ENCODE measurements at regions not wholly inside any gene's neighbourhood (a gene's known extent, or its start where the extent isn't known, plus 50 kb on each side); places are given as distances from the start of the nearest gene placed in this dataset.
"Not testable (repeated sequence)": the region's sequence is repeated elsewhere in the genome, so short reads cannot be mapped to it uniquely, and the experiment has no call there.

DNA sequence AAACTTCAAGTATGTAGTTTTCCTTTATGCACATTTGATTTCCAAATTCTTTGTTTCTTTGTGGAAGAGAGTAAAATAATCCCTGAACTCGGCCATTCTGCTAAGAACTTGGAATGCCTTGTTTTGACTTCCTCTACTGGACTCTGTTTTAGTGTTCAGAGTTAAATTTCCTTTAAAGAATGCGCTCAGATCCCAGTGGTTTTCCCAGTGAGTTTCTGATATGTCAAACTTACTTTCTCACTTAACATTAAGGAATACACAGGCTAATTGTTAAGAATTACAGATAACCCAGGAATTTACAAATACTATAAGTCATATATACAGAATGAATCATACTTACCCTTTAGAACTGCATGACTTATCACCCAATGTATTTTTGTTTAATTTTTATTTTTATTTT, 1067.6 kb upstream of the CELF2 start:
- TF ChIP-seq POLR2A (IDR thresholded peaks at IDR 0.05): no peak
- no peak for TF ChIP-seq CTCF (IDR thresholded peaks at IDR 0.05)
- Histone ChIP-seq H3K36me3 (no peaks in the 10 kb centered on the region), H3K9me3 (no peaks in the 10 kb centered on the region), H3K4me3 (no peak overlapping the region), H3K27me3 (no peaks in the 10 kb centered on the region), H3K4me1 (no peaks in the 10 kb centered on the region), H3K27ac (no peak overlapping the region)
- DNase-seq: no peak
- intact Hi-C loops (cut with DNase I): no loop called here
- 74 to 77% methylated on average over 2 of the region's 2 CpGs for WGBS, 2 donors

DNA sequence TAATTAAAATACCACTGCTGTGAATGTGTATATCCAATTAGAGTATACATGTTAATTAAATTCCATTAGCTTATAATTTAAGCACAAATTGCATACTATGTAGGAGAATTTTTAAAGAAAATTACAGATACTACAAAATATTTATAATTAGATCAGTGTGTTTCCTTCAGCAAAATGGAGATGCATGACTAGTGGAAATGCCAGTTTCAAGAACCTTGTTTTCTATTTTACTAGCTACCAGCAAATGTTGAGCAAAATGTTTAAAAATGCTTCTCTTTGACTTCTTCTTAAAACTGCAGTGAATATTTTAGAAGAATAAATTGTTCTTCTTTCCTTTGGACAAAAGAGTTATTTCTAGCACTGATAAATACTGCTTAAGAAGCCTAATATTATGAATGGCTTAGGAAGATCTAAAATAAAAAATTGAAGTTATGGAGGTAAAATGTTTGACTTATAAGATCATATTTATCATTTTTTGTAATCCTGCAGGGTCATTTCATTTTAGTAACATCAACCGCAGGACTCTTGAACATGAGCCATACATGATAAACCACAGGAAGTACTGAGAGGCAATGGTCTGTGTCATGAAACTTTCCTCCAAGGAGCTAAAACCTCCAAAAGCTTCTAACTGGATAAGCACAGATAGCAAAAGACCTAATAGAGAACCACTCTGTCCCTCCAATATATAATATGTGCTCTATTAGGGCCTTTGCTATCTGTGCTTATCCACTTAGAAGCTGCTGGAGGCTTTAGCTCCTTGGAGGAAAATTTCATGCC, 1066.0 kb upstream of the CELF2 start:
- Histone ChIP-seq H3K36me3 (no peaks in the 10 kb centered on the region), H3K4me1 (no peaks in the 10 kb centered on the region), H3K4me3 (no peak overlapping the region), H3K9me3 (no peaks in the 10 kb centered on the region), H3K27ac (no peak overlapping the region), H3K27me3 (no peaks in the 10 kb centered on the region)
- no peak for TF ChIP-seq CTCF (IDR thresholded peaks at IDR 0.05)
- no peak for TF ChIP-seq POLR2A (IDR thresholded peaks at IDR 0.05)
- WGBS, 2 donors: 90 to 91% methylated on average over 1 of the region's 1 CpG
- intact Hi-C loops (cut with DNase I): no loop called here
- no peak for DNase-seq

DNA sequence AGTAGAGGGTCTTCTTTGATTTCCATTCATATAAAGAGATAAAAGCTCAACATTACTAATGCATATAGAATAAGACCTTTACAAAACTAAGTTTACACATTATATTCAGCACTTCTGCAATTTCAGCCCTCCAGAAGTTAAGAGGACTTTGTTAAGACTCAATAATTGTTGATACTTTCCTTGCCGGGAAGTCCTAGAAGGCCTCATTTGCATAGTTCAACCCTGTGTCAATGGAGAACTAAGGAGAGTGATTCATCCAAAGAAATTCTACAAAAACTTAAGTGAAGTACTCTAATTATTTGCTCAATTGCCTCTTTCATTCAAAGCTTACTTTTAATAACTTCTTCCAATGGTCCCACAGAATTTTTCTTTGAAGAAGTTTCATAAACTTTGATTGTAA, 1060.3 kb upstream of the CELF2 start:
- intact Hi-C loops (cut with DNase I): no loop called here
- H3K4me3 ChIP-seq: no peak overlapping the region
- no peak for TF ChIP-seq CTCF (IDR thresholded peaks at IDR 0.05)
- no peak for TF ChIP-seq POLR2A (IDR thresholded peaks at IDR 0.05)
- H3K36me3 ChIP-seq: no peaks in the 10 kb centered on the region
- DNase-seq: no peak
- H3K9me3 ChIP-seq: no peaks in the 10 kb centered on the region
- no peaks in the 10 kb centered on the region for H3K4me1 ChIP-seq
- H3K27me3 ChIP-seq: no peaks in the 10 kb centered on the region
- H3K27ac ChIP-seq: no peak overlapping the region
- 9 to 55% methylated on average over 1 of the region's 1 CpG for WGBS, 2 donors

DNA sequence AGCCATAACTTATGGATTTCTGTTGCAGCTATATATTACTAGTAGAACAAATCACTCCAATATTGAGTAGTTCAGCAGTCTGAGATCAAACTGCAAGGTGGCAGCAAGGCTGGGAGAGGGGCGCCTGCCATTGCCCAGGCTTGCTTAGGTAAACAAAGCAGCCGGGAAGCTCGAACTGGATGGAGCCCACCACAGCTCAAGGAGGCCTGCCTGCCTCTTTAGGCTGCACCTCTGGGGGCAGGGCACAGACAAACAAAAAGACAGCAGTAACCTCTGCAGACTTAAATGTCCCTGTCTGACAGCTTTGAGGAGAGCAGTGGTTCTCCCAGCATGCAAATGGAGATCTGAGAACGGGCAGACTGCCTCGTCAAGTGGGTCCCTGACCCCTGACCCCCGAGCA, 1059.8 kb upstream of the CELF2 start:
- H3K36me3 ChIP-seq; H3K4me3 ChIP-seq; H3K9me3 ChIP-seq; DNase-seq; H3K27me3 ChIP-seq; H3K4me1 ChIP-seq; H3K27ac ChIP-seq; intact Hi-C loops (cut with DNase I): not testable (repeated sequence)
- WGBS, 2 donors: 20 to 65% methylated on average over 1 to 4 of the region's 6 CpGs

DNA sequence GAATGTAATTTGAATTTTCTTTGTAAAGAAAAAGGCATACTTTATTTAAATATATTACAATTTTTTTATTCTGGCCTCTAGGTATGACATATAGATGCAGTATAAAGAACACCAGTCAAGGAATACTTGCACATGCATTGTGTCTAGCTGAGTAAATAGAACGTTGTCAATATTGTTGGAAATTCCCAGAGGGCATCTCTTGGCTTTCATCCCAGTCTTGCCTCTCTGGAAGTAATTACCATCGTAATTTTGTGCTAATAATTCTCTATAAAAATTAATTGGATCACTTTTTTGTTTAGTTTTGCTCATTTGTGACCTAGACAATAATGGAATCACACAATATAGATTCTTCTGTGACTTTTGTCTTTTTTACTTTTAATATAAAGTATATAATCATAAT, 1052.3 kb upstream of the CELF2 start:
- TF ChIP-seq POLR2A (IDR thresholded peaks at IDR 0.05) (no peak), CTCF (IDR thresholded peaks at IDR 0.05) (no peak)
- H3K27me3 ChIP-seq: no peaks in the 10 kb centered on the region
- no peak for DNase-seq
- no peak overlapping the region for H3K27ac ChIP-seq
- H3K4me3 ChIP-seq: no peak overlapping the region
- no peaks in the 10 kb centered on the region for H3K36me3 ChIP-seq
- 19 to 33% methylated on average over 2 of the region's 2 CpGs for WGBS, 2 donors
- intact Hi-C loops (cut with DNase I): no loop called here
- no peaks in the 10 kb centered on the region for H3K4me1 ChIP-seq
- no peaks in the 10 kb centered on the region for H3K9me3 ChIP-seq

DNA sequence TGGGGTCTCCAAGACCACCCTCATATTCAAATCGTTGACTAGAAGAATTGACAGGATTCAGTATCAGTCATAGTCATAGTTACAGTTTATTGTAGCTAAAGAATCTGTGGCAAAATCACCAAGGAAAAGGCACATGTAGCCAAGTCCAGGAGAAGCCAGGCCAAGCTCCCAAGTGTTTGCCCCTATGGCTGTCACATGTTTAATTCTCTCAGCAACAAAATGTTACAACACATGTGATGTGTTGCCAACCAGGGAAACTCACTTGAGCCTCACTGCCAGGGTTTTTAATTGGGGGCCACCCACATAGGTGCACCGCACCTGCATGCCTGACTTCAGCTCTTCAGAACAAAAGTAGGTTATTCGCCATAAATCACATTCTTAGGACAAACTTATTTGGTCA, 1030.9 kb upstream of the CELF2 start:
- no peaks in the 10 kb centered on the region for H3K36me3 ChIP-seq
- peak overlapping the region in 3 of 4 donors; percentile 31 to 38 (median 38) for H3K27ac ChIP-seq
- H3K4me3 ChIP-seq: no peak overlapping the region
- WGBS, 2 donors: 75 to 78% methylated on average over 3 of the region's 3 CpGs
- no peaks in the 10 kb centered on the region for H3K27me3 ChIP-seq
- no peaks in the 10 kb centered on the region for H3K4me1 ChIP-seq
- TF ChIP-seq POLR2A (IDR thresholded peaks at IDR 0.05) (no peak), CTCF (IDR thresholded peaks at IDR 0.05) (no peak)
- intact Hi-C loops (cut with DNase I): no loop called here
- H3K9me3 ChIP-seq: no peaks in the 10 kb centered on the region
- no peak for DNase-seq

All from esophagus squamous epithelium (tissue), 5 donors.